ENCODE measurements at regions not wholly inside any gene's neighbourhood (a gene's known extent, or its start where the extent isn't known, plus 50 kb on each side); places are given as distances from the start of the nearest gene placed in this dataset.

DNA sequence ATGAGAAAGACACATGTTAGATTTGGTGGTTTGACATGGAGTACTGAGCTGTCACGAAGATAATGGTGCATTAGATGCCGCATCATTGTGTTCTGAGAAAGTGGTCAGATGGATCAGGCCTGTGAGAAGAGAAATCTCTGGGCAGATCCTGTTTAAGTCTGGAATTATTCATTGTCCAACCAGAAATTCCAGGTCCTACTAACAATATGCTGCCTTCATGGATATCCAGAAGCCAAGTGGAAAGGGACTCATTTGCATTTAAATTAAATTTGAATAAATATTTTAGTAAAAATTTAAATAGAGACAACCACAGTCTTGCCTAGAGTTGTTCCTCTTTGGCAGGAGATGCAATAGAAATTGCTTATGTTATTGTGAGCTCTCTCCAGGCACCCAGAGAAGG is 330.5 kb upstream of the TMEM132C start:
- H3K36me3 ChIP-seq (ENCODE audit: control insufficient read depth in 2 of 4, insufficient read depth in 4 of 4, low read length in 3 of 4), result no peaks in the 10 kb centered on the region
- no peaks in the 10 kb centered on the region for H3K9me3 ChIP-seq (ENCODE audit: insufficient read depth in 2 of 2, low read depth in 1 of 2, low read length in 1 of 2)
- H2AFZ ChIP-seq (ENCODE audit: low read length), result no peak overlapping the region
- no peaks in the 10 kb centered on the region for H3K79me2 ChIP-seq (ENCODE audit: control insufficient read depth in 1 of 2, insufficient read depth in 2 of 2, low read length in 2 of 2)
- H3K27me3 ChIP-seq (replicated peaks in 1 of 4; ENCODE audit: control insufficient read depth in 3 of 4, extremely low read depth in 1 of 4, insufficient read depth in 3 of 4, low read length in 3 of 4), result peaks cover 0 to 1% (median 0%) of the 10 kb centered on the region in 4 experiments; a peak in 1 of 7 replicates
- H4K8ac ChIP-seq (ENCODE audit: extremely low read depth, insufficient read depth, low read length), result no peak overlapping the region
- POLR2A ChIA-PET (ENCODE audit: partially characterized antibody), result no interaction called here
- DNase-seq (ENCODE audit: low read depth in 1 of 2, low spot score in 2 of 2), result no peak
- no peaks in the 10 kb centered on the region for H3K23me2 ChIP-seq (ENCODE audit: low read depth, low read length)
- no peak overlapping the region for H3K4ac ChIP-seq (replicated peaks; ENCODE audit: insufficient read length, low read depth, low read length)
- WGBS, 2 experiments (ENCODE audit: extremely low coverage in 1 of 2, insufficient coverage in 1 of 2, insufficient read length in 1 of 2, insufficient replicate concordance in 2 of 2, low coverage in 1 of 2, low lambda C conversion rate in 2 of 2, missing lambda C conversion rate in 1 of 2), result 95% methylated on average over 2 of the region's 2 CpGs; no CpG with 5 or more reads in 1 of the 2 experiments
- H3K56ac ChIP-seq (replicated peaks; ENCODE audit: insufficient read length, low read depth, low read length), result no peak overlapping the region
- H3K23ac ChIP-seq (ENCODE audit: insufficient read length), result no peak overlapping the region
- H3K4me3 ChIP-seq (ENCODE audit: extremely low read depth in 1 of 4, insufficient read depth in 2 of 4, low read depth in 3 of 4, low read length in 4 of 4), result no peak overlapping the region
- H3K27ac ChIP-seq (ENCODE audit: low read depth, low read length), result no peak overlapping the region
- TF ChIP-seq GABPA (IDR thresholded peaks at IDR 0.05; ENCODE audit: borderline replicate concordance, insufficient read depth, low read length) (no peak), ASH2L (IDR thresholded peaks at IDR 0.05; ENCODE audit: low read length) (no peak), CTBP2 (IDR thresholded peaks at IDR 0.05; ENCODE audit: borderline replicate concordance, insufficient read depth, insufficient read length, low read length) (no peak), RBBP5 (IDR thresholded peaks at IDR 0.05; ENCODE audit: borderline replicate concordance, low read depth, low read length) (no peak), BACH1 (IDR thresholded peaks at IDR 0.05; ENCODE audit: low read length) (no peak), NRF1 (IDR thresholded peaks at IDR 0.05; ENCODE audit: low read depth, low read length) (no peak), CBX8 (IDR thresholded peaks at IDR 0.05; ENCODE audit: borderline replicate concordance, low read depth, low read length) (no peak), MAFK (IDR thresholded peaks at IDR 0.05; ENCODE audit: low read depth, low read length) (no peak), SIX5 (IDR thresholded peaks at IDR 0.05; ENCODE audit: low read depth, low read length) (no peak)
- no peaks in the 10 kb centered on the region for H3K79me1 ChIP-seq (ENCODE audit: low read depth, low read length)
- no peak overlapping the region for H3K9ac ChIP-seq (replicated peaks in 1 of 4; ENCODE audit: extremely low read depth in 1 of 4, low read depth in 3 of 4, low read length in 3 of 4)
- no peak overlapping the region for H3K14ac ChIP-seq (ENCODE audit: insufficient read length)
- CTCF ChIA-PET (ENCODE audit: partially characterized antibody), result interaction anchor here (1.4 to 1.6 kb wide), 2 partner anchors 11 to 225 kb away, joined by 3 to 5 read pairs; no protein-coding TSS in a partner anchor
- no peak overlapping the region for H2BK20ac ChIP-seq (ENCODE audit: low read length)
- no peak overlapping the region for H2BK12ac ChIP-seq (ENCODE audit: low read depth, low read length)
- no peak for FAIRE-seq
- H3K18ac ChIP-seq (ENCODE audit: extremely low read depth, low read length), result no peak overlapping the region
- no peak overlapping the region for H2AK5ac ChIP-seq (ENCODE audit: low read depth, low read length)
- H4K20me1 ChIP-seq (replicated peaks in 1 of 2; ENCODE audit: control insufficient read depth in 1 of 2, insufficient read depth in 2 of 2, low read length in 2 of 2), result no peaks in the 10 kb centered on the region
- H3K4me1 ChIP-seq (replicated peaks in 1 of 4; ENCODE audit: control insufficient read depth in 3 of 4, insufficient read depth in 4 of 4, low read length in 3 of 4), result no peaks in the 10 kb centered on the region
- no peak overlapping the region for H2BK120ac ChIP-seq (replicated peaks; ENCODE audit: low read depth, low read length)
- no peak overlapping the region for H4K5ac ChIP-seq (ENCODE audit: insufficient read length, low read depth, low read length)
- no peak overlapping the region for H2BK5ac ChIP-seq (ENCODE audit: low read depth, low read length)
- H3K4me2 ChIP-seq (ENCODE audit: insufficient read depth in 1 of 2, low read depth in 2 of 2, low read length in 2 of 2), result no peak overlapping the region
- H4K91ac ChIP-seq (replicated peaks; ENCODE audit: insufficient read length, low read length), result no peak overlapping the region
- H2BK15ac ChIP-seq (ENCODE audit: low read length), result no peak overlapping the region
